SK-N-SH (cell line): ENCODE measurements at regions not wholly inside any gene's neighbourhood (a gene's known extent, or its start where the extent isn't known, plus 50 kb on each side); places are given as distances from the start of the nearest gene placed in this dataset.

Experiments
- CTCF ChIA-PET: fragments of 300-600, 350-600 bp; formaldehyde crosslinking; extraction: SDS; loops from one replicate; lab custom pipeline; 2021; lab: Yijun Ruan, JAX
- POLR2A ChIA-PET: fragments of 350-600 bp; sonication (Branson Sonifier 250); formaldehyde crosslinking; extraction: SDS; loops from one replicate; lab custom pipeline; 2020; ENCODE audit warnings: antibody characterized with exemption, inconsistent platforms; lab: Yijun Ruan, JAX
- DNase-seq: peaks from one replicate; pipeline ENCODE4 v3.0.0; 2012
- H2AFZ ChIP-seq: fragments of 200-600 bp; sonication (generic); 2 replicates; pipeline ENCODE4 v1.8.1; 2016; ENCODE audit warnings: antibody characterized with exemption, mild to moderate bottlenecking, low read depth
- H3F3A ChIP-seq: fragments of 200-600 bp; sonication (generic); replicated peaks from 2 replicates; pipeline ENCODE3; 2016; ENCODE audit warnings: antibody characterized with exemption, mild to moderate bottlenecking; ENCODE audit not compliant: insufficient read depth
- H3K27ac ChIP-seq, 2 experiments: fragments of 200-500 bp in 1 of 2; fragments of 200-600 bp in 1 of 2; sonication (Bioruptor generic) in 1 of 2; sonication (generic), shearing (Covaris generic) in 1 of 2; 2 replicates each; pipeline versions ENCODE4 v1.5.1 to v1.6.1; 2014 to 2016; ENCODE audit warnings: low read depth in 2 of 2, inconsistent platforms in 1 of 2, low read length in 1 of 2, mild to moderate bottlenecking in 1 of 2, mixed read lengths in 1 of 2
- H3K27me3 ChIP-seq: fragments of 200-600 bp; sonication (generic), shearing (Covaris generic); 2 replicates; pipeline ENCODE4 v1.6.1; 2016; ENCODE audit warnings: mixed run types; ENCODE audit not compliant: insufficient read depth
- H3K36me3 ChIP-seq, 2 experiments: fragments of 200-500 bp in 1 of 2; fragments of 200-600 bp in 1 of 2; sonication (Bioruptor generic) in 1 of 2; sonication (generic) in 1 of 2; replicated peaks in 1 of 2; 2 replicates each; pipeline versions ENCODE3 to v1.5.1; 2014 to 2016; ENCODE audit warnings: low read length in 1 of 2, mild to moderate bottlenecking in 1 of 2; ENCODE audit not compliant: insufficient read depth in 2 of 2, control insufficient read depth in 1 of 2
- H3K4me1 ChIP-seq, 2 experiments: fragments of 200-500 bp in 1 of 2; fragments of 200-600 bp in 1 of 2; sonication (Bioruptor generic) in 1 of 2; sonication (generic), shearing (Covaris generic) in 1 of 2; 2 replicates each; pipeline versions ENCODE4 v1.5.1 to v1.6.1; 2014 to 2016; ENCODE audit warnings: low read depth in 1 of 2, low read length in 1 of 2, mixed run types in 1 of 2; ENCODE audit not compliant: insufficient read depth in 2 of 2, control insufficient read depth in 1 of 2
- H3K4me2 ChIP-seq: fragments of 200-600 bp; sonication (generic), shearing (Covaris generic); 2 replicates; pipeline ENCODE4 v1.6.1; 2017; ENCODE audit warnings: mixed run types
- H3K4me3 ChIP-seq, 2 experiments: fragments of 200-500 bp in 1 of 2; fragments of 200-600 bp in 1 of 2; sonication (Bioruptor generic) in 1 of 2; sonication (generic), shearing (Covaris generic) in 1 of 2; 2 replicates each; pipeline versions ENCODE4 v1.5.1 to v1.8.1; 2014 to 2016; ENCODE audit warnings: low read depth in 2 of 2, inconsistent platforms in 1 of 2, low read length in 1 of 2, mild to moderate bottlenecking in 1 of 2, mixed read lengths in 1 of 2, moderate library complexity in 1 of 2
- H3K79me2 ChIP-seq: fragments of 200-600 bp; sonication (generic); 2 replicates; pipeline ENCODE4 v1.8.1; 2017; ENCODE audit warnings: mild to moderate bottlenecking; ENCODE audit not compliant: insufficient read depth
- H3K9ac ChIP-seq: fragments of 200-600 bp; sonication (generic); 2 replicates; pipeline ENCODE4 v1.6.1; 2017; ENCODE audit warnings: mixed run types
- H3K9me2 ChIP-seq: fragments of 200-600 bp; sonication (generic); 2 replicates; pipeline ENCODE4 v1.6.1; 2017; ENCODE audit warnings: mixed run types
- H3K9me3 ChIP-seq: fragments of 200-600 bp; sonication (generic); 2 replicates; pipeline ENCODE4 v1.6.1; 2017; ENCODE audit warnings: mixed run types, mild to moderate bottlenecking, moderate library complexity
- H4K20me1 ChIP-seq: fragments of 200-600 bp; sonication (generic); 2 replicates; pipeline ENCODE4 v1.6.1; 2017; ENCODE audit warnings: mild to moderate bottlenecking, mixed run types; ENCODE audit not compliant: insufficient read depth
- CHD2 ChIP-seq: fragments of 150-350 bp; IDR thresholded peaks from 2 replicates; pipeline ENCODE4 v1.6.1; 2018; ENCODE audit warnings: low read length; ENCODE audit not compliant: partially characterized antibody
- ELF1 ChIP-seq: IDR thresholded peaks from 2 replicates; pipeline ENCODE4 v1.4.0; 2012
- EP300 ChIP-seq, 2 experiments: IDR thresholded peaks; 2 replicates each; pipeline versions ENCODE4 v1.4.0 to v1.6.1; 2012; ENCODE audit warnings: borderline replicate concordance in 1 of 2, low read depth in 1 of 2, low read length in 1 of 2
- EZH2phosphoT487 ChIP-seq: fragments of 200-600 bp; sonication (generic); IDR thresholded peaks from 2 replicates; pipeline ENCODE4 v1.6.1; 2017; ENCODE audit warnings: low read depth, mixed run types, mild to moderate bottlenecking, antibody characterized with exemption, moderate library complexity, borderline replicate concordance
- FOXJ3 ChIP-seq: sonication (generic); formaldehyde crosslinking; IDR thresholded peaks from 2 replicates; pipeline ENCODE4 v1.5.1; 2020; ENCODE audit warnings: mild to moderate bottlenecking, missing genetic modification reagents
- FOXM1 ChIP-seq: IDR thresholded peaks from 2 replicates; pipeline ENCODE4 v1.4.0; 2012; ENCODE audit warnings: low read depth, mild to moderate bottlenecking
- GABPA ChIP-seq: IDR thresholded peaks from 2 replicates; pipeline ENCODE4 v1.4.0; 2012; ENCODE audit warnings: low read depth, mild to moderate bottlenecking
- MEF2A ChIP-seq: IDR thresholded peaks from 2 replicates; pipeline ENCODE4 v1.4.0; 2012; ENCODE audit warnings: low read depth, borderline replicate concordance
- MXI1 ChIP-seq: IDR thresholded peaks from 2 replicates; pipeline ENCODE4 v1.6.1; 2012; ENCODE audit warnings: mild to moderate bottlenecking, low read depth, low read length, improper control_type of control experiment
- NFIC ChIP-seq: IDR thresholded peaks from 2 replicates; pipeline ENCODE4 v1.4.0; 2012; ENCODE audit warnings: borderline replicate concordance
- POLR2AphosphoS5 ChIP-seq: IDR thresholded peaks from 2 replicates; pipeline ENCODE4 v1.6.1; 2012; ENCODE audit warnings: low read depth, low read length
- RAD21 ChIP-seq: IDR thresholded peaks from 2 replicates; pipeline ENCODE4 v1.6.1; 2012; ENCODE audit warnings: mild to moderate bottlenecking, low read length
- RFX5 ChIP-seq: IDR thresholded peaks from 2 replicates; pipeline ENCODE4 v1.6.1; 2012; ENCODE audit warnings: mild to moderate bottlenecking, improper control_type of control experiment, low read length
- SIN3A ChIP-seq: IDR thresholded peaks from 2 replicates; pipeline ENCODE4 v1.6.1; 2012; ENCODE audit warnings: low read depth, mild to moderate bottlenecking, low read length, moderate library complexity, borderline replicate concordance
- TAF1 ChIP-seq: IDR thresholded peaks from 2 replicates; pipeline ENCODE4 v1.6.1; 2012; ENCODE audit warnings: low read depth, mild to moderate bottlenecking, low read length, moderate library complexity, borderline replicate concordance
- TCF12 ChIP-seq: IDR thresholded peaks from 2 replicates; pipeline ENCODE4 v1.4.0; 2012
- TEAD4 ChIP-seq: IDR thresholded peaks from 2 replicates; pipeline ENCODE4 v1.4.0; 2012; ENCODE audit warnings: mild to moderate bottlenecking, borderline replicate concordance; ENCODE audit not compliant: insufficient read depth
- WGBS: methylation state at CpG from one replicate; pipeline ENCODE4 v1.1.6; 2017; ENCODE audit warnings: low lambda C conversion rate; 5-methylcytosine and 5-hydroxymethylcytosine counted together
- TF ChIP-seq, protein P1 (sequence below): IDR thresholded peaks from 2 replicates; pipeline ENCODE4; 2012
- TF ChIP-seq, protein P2 (sequence below): fragments of 150-350 bp; IDR thresholded peaks from 2 replicates; pipeline ENCODE4 v1.6.1; 2017; ENCODE audit warnings: antibody characterized with exemption, low read length, low read depth, borderline replicate concordance
- TF ChIP-seq, protein P3 (sequence below): fragments of 200-600 bp; sonication (generic); IDR thresholded peaks from 2 replicates; pipeline ENCODE4 v1.6.1; 2017; ENCODE audit warnings: antibody characterized with exemption, mild to moderate bottlenecking, moderate library complexity
- TF ChIP-seq, protein P4 (sequence below): IDR thresholded peaks from 2 replicates; pipeline ENCODE4 v1.4.0; 2012; ENCODE audit warnings: low read depth

DNA sequence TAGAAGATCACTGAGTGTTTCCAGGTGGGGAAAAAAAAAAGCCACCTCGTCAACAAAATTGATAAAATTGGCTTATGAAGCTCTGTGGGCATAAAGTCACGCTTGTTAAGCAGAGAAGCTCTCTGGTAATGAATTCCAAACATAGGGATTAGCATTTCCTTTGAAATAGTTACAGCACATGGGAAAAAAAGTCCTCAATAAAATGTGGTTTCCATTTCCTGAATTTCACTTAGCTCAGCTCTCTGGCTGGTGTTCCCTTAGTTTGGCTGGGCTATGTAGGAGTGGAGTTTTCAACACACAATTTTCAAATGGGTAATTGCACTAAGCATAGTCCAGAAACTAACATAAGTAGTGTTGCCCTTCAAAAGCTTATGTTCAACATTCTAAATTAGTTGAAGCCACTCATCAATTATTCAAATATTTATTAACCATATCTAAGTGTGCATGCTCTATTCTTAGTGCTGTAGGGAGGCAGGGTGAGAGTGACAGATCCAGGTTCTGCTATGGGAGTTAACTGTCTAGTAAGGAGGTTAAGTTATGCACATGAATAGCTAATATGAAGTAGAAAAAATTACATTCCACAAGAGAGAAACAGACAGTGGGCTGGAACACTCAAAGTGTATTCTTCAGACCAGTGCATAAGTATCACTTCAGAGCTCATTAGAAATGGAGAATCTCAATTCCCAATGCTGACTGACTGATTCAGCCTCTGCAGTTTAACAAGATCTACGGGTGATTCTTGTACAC lies 445.7 kb downstream of the SMARCA1 start:
- 3% methylated on average over 3 of the region's 3 CpGs for WGBS
- no peaks in the 10 kb centered on the region for H3K36me3 ChIP-seq
- H3F3A ChIP-seq: no peaks in the 10 kb centered on the region
- POLR2A ChIA-PET: no interaction called here
- no peaks in the 10 kb centered on the region for H4K20me1 ChIP-seq
- CTCF ChIA-PET: interaction anchor here (0.9 to 1.5 kb wide), 2 partner anchors 22 to 34 kb away, joined by 3 to 5 read pairs; no protein-coding TSS in a partner anchor
- TF ChIP-seq EZH2phosphoT487: no peak
- no peak for TF ChIP-seq GABPA
- TF ChIP-seq FOXJ3 (CRISPR knock-in tag): no peak
- TF ChIP-seq, protein P1, sequence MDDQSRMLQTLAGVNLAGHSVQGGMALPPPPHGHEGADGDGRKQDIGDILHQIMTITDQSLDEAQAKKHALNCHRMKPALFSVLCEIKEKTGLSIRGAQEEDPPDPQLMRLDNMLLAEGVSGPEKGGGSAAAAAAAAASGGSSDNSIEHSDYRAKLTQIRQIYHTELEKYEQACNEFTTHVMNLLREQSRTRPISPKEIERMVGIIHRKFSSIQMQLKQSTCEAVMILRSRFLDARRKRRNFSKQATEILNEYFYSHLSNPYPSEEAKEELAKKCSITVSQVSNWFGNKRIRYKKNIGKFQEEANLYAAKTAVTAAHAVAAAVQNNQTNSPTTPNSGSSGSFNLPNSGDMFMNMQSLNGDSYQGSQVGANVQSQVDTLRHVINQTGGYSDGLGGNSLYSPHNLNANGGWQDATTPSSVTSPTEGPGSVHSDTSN: no peak
- no peak for TF ChIP-seq ELF1
- no peak for TF ChIP-seq RAD21
- TF ChIP-seq FOXM1: no peak
- TF ChIP-seq MXI1: no peak
- H3K9me2 ChIP-seq: no peaks in the 10 kb centered on the region
- no peak overlapping the region for H3K27ac ChIP-seq
- H3K79me2 ChIP-seq: no peaks in the 10 kb centered on the region
- no peaks in the 10 kb centered on the region for H3K27me3 ChIP-seq
- no peak for DNase-seq
- H3K4me1 ChIP-seq: no peaks in the 10 kb centered on the region
- no peak overlapping the region for H3K9ac ChIP-seq
- H3K4me2 ChIP-seq: no peak overlapping the region
- no peak overlapping the region for H2AFZ ChIP-seq
- H3K9me3 ChIP-seq: no peaks in the 10 kb centered on the region
- no peak overlapping the region for H3K4me3 ChIP-seq

DNA sequence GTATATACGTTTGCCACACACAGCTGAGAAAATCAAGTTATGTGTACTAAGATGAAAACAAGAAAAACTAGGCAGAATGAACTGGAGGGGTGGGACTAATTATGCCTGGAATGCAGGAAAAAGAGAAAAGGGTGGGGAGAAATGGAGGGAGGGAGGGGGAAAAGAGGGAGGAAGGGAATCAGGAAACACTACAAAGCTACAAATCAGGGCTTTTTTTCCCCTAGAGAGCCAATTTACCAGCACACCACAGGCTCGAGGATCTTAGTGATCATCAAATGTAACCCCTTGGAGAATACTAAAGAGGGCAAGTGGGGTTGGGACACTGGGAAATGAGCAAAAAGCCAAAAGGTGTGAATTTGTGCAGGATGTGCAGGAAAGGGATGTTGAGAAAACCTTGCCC lies 451.9 kb downstream of the SMARCA1 start:
- H3K4me2 ChIP-seq: no peak overlapping the region
- no peaks in the 10 kb centered on the region for H3K27me3 ChIP-seq
- H3K27ac ChIP-seq: no peak overlapping the region
- TF ChIP-seq, protein P2, sequence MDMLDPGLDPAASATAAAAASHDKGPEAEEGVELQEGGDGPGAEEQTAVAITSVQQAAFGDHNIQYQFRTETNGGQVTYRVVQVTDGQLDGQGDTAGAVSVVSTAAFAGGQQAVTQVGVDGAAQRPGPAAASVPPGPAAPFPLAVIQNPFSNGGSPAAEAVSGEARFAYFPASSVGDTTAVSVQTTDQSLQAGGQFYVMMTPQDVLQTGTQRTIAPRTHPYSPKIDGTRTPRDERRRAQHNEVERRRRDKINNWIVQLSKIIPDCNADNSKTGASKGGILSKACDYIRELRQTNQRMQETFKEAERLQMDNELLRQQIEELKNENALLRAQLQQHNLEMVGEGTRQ: no peak
- TF ChIP-seq, protein P3, sequence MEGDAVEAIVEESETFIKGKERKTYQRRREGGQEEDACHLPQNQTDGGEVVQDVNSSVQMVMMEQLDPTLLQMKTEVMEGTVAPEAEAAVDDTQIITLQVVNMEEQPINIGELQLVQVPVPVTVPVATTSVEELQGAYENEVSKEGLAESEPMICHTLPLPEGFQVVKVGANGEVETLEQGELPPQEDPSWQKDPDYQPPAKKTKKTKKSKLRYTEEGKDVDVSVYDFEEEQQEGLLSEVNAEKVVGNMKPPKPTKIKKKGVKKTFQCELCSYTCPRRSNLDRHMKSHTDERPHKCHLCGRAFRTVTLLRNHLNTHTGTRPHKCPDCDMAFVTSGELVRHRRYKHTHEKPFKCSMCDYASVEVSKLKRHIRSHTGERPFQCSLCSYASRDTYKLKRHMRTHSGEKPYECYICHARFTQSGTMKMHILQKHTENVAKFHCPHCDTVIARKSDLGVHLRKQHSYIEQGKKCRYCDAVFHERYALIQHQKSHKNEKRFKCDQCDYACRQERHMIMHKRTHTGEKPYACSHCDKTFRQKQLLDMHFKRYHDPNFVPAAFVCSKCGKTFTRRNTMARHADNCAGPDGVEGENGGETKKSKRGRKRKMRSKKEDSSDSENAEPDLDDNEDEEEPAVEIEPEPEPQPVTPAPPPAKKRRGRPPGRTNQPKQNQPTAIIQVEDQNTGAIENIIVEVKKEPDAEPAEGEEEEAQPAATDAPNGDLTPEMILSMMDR: no peak
- TF ChIP-seq NFIC (no peak), CHD2 (no peak), TCF12 (no peak), MEF2A (no peak), POLR2AphosphoS5 (no peak), FOXM1 (no peak), ELF1 (no peak), SIN3A (no peak), RFX5 (no peak), EP300 (IDR thresholded peaks at IDR 0.05; ENCODE audit: borderline replicate concordance in 1 of 2, low read depth in 1 of 2, low read length in 1 of 2) (no peak), MXI1 (no peak), TEAD4 (no peak), TAF1 (no peak)
- TF ChIP-seq, protein P4, sequence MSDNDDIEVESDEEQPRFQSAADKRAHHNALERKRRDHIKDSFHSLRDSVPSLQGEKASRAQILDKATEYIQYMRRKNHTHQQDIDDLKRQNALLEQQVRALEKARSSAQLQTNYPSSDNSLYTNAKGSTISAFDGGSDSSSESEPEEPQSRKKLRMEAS: no peak
- TF ChIP-seq, protein P1: no peak
- CTCF ChIA-PET: no interaction called here
- no peak overlapping the region for H2AFZ ChIP-seq
- no peaks in the 10 kb centered on the region for H3K79me2 ChIP-seq
- no peaks in the 10 kb centered on the region for H4K20me1 ChIP-seq
- H3K9me2 ChIP-seq: no peaks in the 10 kb centered on the region
- POLR2A ChIA-PET: no interaction called here
- no peak overlapping the region for H3K4me3 ChIP-seq
- WGBS: 0% methylated on average over 2 of the region's 2 CpGs
- DNase-seq: no peak
- H3F3A ChIP-seq: no peaks in the 10 kb centered on the region
- no peak overlapping the region for H3K9ac ChIP-seq
- H3K9me3 ChIP-seq: no peaks in the 10 kb centered on the region
- no peaks in the 10 kb centered on the region for H3K4me1 ChIP-seq
- H3K36me3 ChIP-seq: no peaks in the 10 kb centered on the region
